SK-N-SH (cell line): ENCODE measurements at regions not wholly inside any gene's neighbourhood (a gene's known extent, or its start where the extent isn't known, plus 50 kb on each side); places are given as distances from the start of the nearest gene placed in this dataset.

Source experiments
- CTCF ChIA-PET: fragments of 300-600, 350-600 bp; formaldehyde crosslinking; extraction: SDS; loops from one replicate; lab custom pipeline; 2021; lab: Yijun Ruan, JAX
- POLR2A ChIA-PET: fragments of 350-600 bp; sonication (Branson Sonifier 250); formaldehyde crosslinking; extraction: SDS; loops from one replicate; lab custom pipeline; 2020; ENCODE audit warnings: antibody characterized with exemption, inconsistent platforms; lab: Yijun Ruan, JAX
- DNase-seq: peaks from one replicate; pipeline ENCODE4 v3.0.0; 2012
- H2AFZ ChIP-seq: fragments of 200-600 bp; sonication (generic); 2 replicates; pipeline ENCODE4 v1.8.1; 2016; ENCODE audit warnings: antibody characterized with exemption, mild to moderate bottlenecking, low read depth
- H3F3A ChIP-seq: fragments of 200-600 bp; sonication (generic); replicated peaks from 2 replicates; pipeline ENCODE3; 2016; ENCODE audit warnings: antibody characterized with exemption, mild to moderate bottlenecking; ENCODE audit not compliant: insufficient read depth
- H3K27ac ChIP-seq, 2 experiments: fragments of 200-500 bp in 1 of 2; fragments of 200-600 bp in 1 of 2; sonication (Bioruptor generic) in 1 of 2; sonication (generic), shearing (Covaris generic) in 1 of 2; 2 replicates each; pipeline versions ENCODE4 v1.5.1 to v1.6.1; 2014 to 2016; ENCODE audit warnings: low read depth in 2 of 2, inconsistent platforms in 1 of 2, low read length in 1 of 2, mild to moderate bottlenecking in 1 of 2, mixed read lengths in 1 of 2
- H3K27me3 ChIP-seq: fragments of 200-600 bp; sonication (generic), shearing (Covaris generic); 2 replicates; pipeline ENCODE4 v1.6.1; 2016; ENCODE audit warnings: mixed run types; ENCODE audit not compliant: insufficient read depth
- H3K36me3 ChIP-seq, 2 experiments: fragments of 200-500 bp in 1 of 2; fragments of 200-600 bp in 1 of 2; sonication (Bioruptor generic) in 1 of 2; sonication (generic) in 1 of 2; replicated peaks in 1 of 2; 2 replicates each; pipeline versions ENCODE3 to v1.5.1; 2014 to 2016; ENCODE audit warnings: low read length in 1 of 2, mild to moderate bottlenecking in 1 of 2; ENCODE audit not compliant: insufficient read depth in 2 of 2, control insufficient read depth in 1 of 2
- H3K4me1 ChIP-seq, 2 experiments: fragments of 200-500 bp in 1 of 2; fragments of 200-600 bp in 1 of 2; sonication (Bioruptor generic) in 1 of 2; sonication (generic), shearing (Covaris generic) in 1 of 2; 2 replicates each; pipeline versions ENCODE4 v1.5.1 to v1.6.1; 2014 to 2016; ENCODE audit warnings: low read depth in 1 of 2, low read length in 1 of 2, mixed run types in 1 of 2; ENCODE audit not compliant: insufficient read depth in 2 of 2, control insufficient read depth in 1 of 2
- H3K4me2 ChIP-seq: fragments of 200-600 bp; sonication (generic), shearing (Covaris generic); 2 replicates; pipeline ENCODE4 v1.6.1; 2017; ENCODE audit warnings: mixed run types
- H3K4me3 ChIP-seq, 2 experiments: fragments of 200-500 bp in 1 of 2; fragments of 200-600 bp in 1 of 2; sonication (Bioruptor generic) in 1 of 2; sonication (generic), shearing (Covaris generic) in 1 of 2; 2 replicates each; pipeline versions ENCODE4 v1.5.1 to v1.8.1; 2014 to 2016; ENCODE audit warnings: low read depth in 2 of 2, inconsistent platforms in 1 of 2, low read length in 1 of 2, mild to moderate bottlenecking in 1 of 2, mixed read lengths in 1 of 2, moderate library complexity in 1 of 2
- H3K79me2 ChIP-seq: fragments of 200-600 bp; sonication (generic); 2 replicates; pipeline ENCODE4 v1.8.1; 2017; ENCODE audit warnings: mild to moderate bottlenecking; ENCODE audit not compliant: insufficient read depth
- H3K9ac ChIP-seq: fragments of 200-600 bp; sonication (generic); 2 replicates; pipeline ENCODE4 v1.6.1; 2017; ENCODE audit warnings: mixed run types
- H3K9me2 ChIP-seq: fragments of 200-600 bp; sonication (generic); 2 replicates; pipeline ENCODE4 v1.6.1; 2017; ENCODE audit warnings: mixed run types
- H3K9me3 ChIP-seq: fragments of 200-600 bp; sonication (generic); 2 replicates; pipeline ENCODE4 v1.6.1; 2017; ENCODE audit warnings: mixed run types, mild to moderate bottlenecking, moderate library complexity
- H4K20me1 ChIP-seq: fragments of 200-600 bp; sonication (generic); 2 replicates; pipeline ENCODE4 v1.6.1; 2017; ENCODE audit warnings: mild to moderate bottlenecking, mixed run types; ENCODE audit not compliant: insufficient read depth
- CHD2 ChIP-seq: fragments of 150-350 bp; IDR thresholded peaks from 2 replicates; pipeline ENCODE4 v1.6.1; 2018; ENCODE audit warnings: low read length; ENCODE audit not compliant: partially characterized antibody
- EP300 ChIP-seq, 2 experiments: IDR thresholded peaks; 2 replicates each; pipeline versions ENCODE4 v1.4.0 to v1.6.1; 2012; ENCODE audit warnings: borderline replicate concordance in 1 of 2, low read depth in 1 of 2, low read length in 1 of 2
- EZH2phosphoT487 ChIP-seq: fragments of 200-600 bp; sonication (generic); IDR thresholded peaks from 2 replicates; pipeline ENCODE4 v1.6.1; 2017; ENCODE audit warnings: low read depth, mixed run types, mild to moderate bottlenecking, antibody characterized with exemption, moderate library complexity, borderline replicate concordance
- FOXJ3 ChIP-seq: sonication (generic); formaldehyde crosslinking; IDR thresholded peaks from 2 replicates; pipeline ENCODE4 v1.5.1; 2020; ENCODE audit warnings: mild to moderate bottlenecking, missing genetic modification reagents
- JUND ChIP-seq: IDR thresholded peaks from 2 replicates; pipeline ENCODE4 v1.4.0; 2012
- MXI1 ChIP-seq: IDR thresholded peaks from 2 replicates; pipeline ENCODE4 v1.6.1; 2012; ENCODE audit warnings: mild to moderate bottlenecking, low read depth, low read length, improper control_type of control experiment
- NFIC ChIP-seq: IDR thresholded peaks from 2 replicates; pipeline ENCODE4 v1.4.0; 2012; ENCODE audit warnings: borderline replicate concordance
- POLR2AphosphoS5 ChIP-seq: IDR thresholded peaks from 2 replicates; pipeline ENCODE4 v1.6.1; 2012; ENCODE audit warnings: low read depth, low read length
- RAD21 ChIP-seq: IDR thresholded peaks from 2 replicates; pipeline ENCODE4 v1.6.1; 2012; ENCODE audit warnings: mild to moderate bottlenecking, low read length
- RCOR1 ChIP-seq: fragments of 150-350 bp; IDR thresholded peaks from 2 replicates; pipeline ENCODE4 v1.6.1; 2017; ENCODE audit warnings: antibody characterized with exemption, low read length
- SIN3A ChIP-seq: IDR thresholded peaks from 2 replicates; pipeline ENCODE4 v1.6.1; 2012; ENCODE audit warnings: low read depth, mild to moderate bottlenecking, low read length, moderate library complexity, borderline replicate concordance
- SMC3 ChIP-seq: IDR thresholded peaks from 2 replicates; pipeline ENCODE4 v1.6.1; 2012; ENCODE audit warnings: low read depth, low read length, improper control_type of control experiment
- TAF1 ChIP-seq: IDR thresholded peaks from 2 replicates; pipeline ENCODE4 v1.6.1; 2012; ENCODE audit warnings: low read depth, mild to moderate bottlenecking, low read length, moderate library complexity, borderline replicate concordance
- TCF12 ChIP-seq: IDR thresholded peaks from 2 replicates; pipeline ENCODE4 v1.4.0; 2012
- whole genome bisulfite sequencing: methylation state at CpG from one replicate; pipeline ENCODE4 v1.1.6; 2017; ENCODE audit warnings: low lambda C conversion rate; 5-methylcytosine and 5-hydroxymethylcytosine counted together
- TF ChIP-seq, protein P1 (sequence below): IDR thresholded peaks from 2 replicates; pipeline ENCODE4 v1.4.0; 2012; ENCODE audit warnings: low read depth, borderline replicate concordance
- TF ChIP-seq, protein P2 (sequence below): IDR thresholded peaks from 2 replicates; pipeline ENCODE4 v1.4.0; 2012; ENCODE audit warnings: low read depth
- TF ChIP-seq, protein P3 (sequence below): fragments of 150-350 bp; IDR thresholded peaks from 2 replicates; pipeline ENCODE4 v1.6.1; 2016; ENCODE audit warnings: mild to moderate bottlenecking, low read depth, low read length
- TF ChIP-seq, protein P4 (sequence below): fragments of 200-600 bp; sonication (generic); IDR thresholded peaks from 2 replicates; pipeline ENCODE4 v1.6.1; 2017; ENCODE audit warnings: antibody characterized with exemption, mild to moderate bottlenecking, moderate library complexity

DNA sequence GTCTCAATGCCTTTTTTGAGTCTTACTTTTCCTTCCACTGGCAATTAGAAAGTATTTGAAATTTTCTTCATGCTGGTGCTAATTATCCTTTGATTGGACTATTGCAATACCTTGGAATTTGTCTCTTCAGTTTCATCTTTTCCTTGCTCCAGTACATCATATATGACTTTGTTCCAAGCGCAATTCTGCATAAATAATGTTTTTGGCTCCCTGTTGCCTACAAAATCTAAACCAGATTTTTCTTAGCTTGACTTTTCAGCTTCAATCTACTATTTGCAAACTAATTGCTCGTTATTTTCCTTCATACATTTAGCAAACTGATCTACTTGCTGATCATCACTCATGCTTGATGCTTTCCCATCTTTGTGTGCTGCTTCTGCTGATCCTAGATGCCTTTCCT is 230.8 kb upstream of the GPR149 start:
- Histone ChIP-seq H3K27me3 (no peaks in the 10 kb centered on the region), H3F3A (no peaks in the 10 kb centered on the region), H3K9me2 (no peaks in the 10 kb centered on the region), H3K4me3 (no peak overlapping the region), H3K4me2 (no peak overlapping the region)
- DNase-seq = no peak
- CTCF ChIA-PET = no interaction called here
- TF ChIP-seq SMC3 (no peak), NFIC (no peak), SIN3A (no peak), EP300 (IDR thresholded peaks at IDR 0.05; ENCODE audit: borderline replicate concordance in 1 of 2, low read depth in 1 of 2, low read length in 1 of 2) (no peak), EZH2phosphoT487 (no peak), CHD2 (no peak), MXI1 (no peak), TAF1 (no peak), RCOR1 (no peak), TCF12 (no peak), POLR2AphosphoS5 (no peak), RAD21 (no peak), JUND (no peak), FOXJ3 (CRISPR knock-in tag) (no peak)
- TF ChIP-seq, protein P1, sequence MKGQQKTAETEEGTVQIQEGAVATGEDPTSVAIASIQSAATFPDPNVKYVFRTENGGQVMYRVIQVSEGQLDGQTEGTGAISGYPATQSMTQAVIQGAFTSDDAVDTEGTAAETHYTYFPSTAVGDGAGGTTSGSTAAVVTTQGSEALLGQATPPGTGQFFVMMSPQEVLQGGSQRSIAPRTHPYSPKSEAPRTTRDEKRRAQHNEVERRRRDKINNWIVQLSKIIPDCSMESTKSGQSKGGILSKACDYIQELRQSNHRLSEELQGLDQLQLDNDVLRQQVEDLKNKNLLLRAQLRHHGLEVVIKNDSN = no peak
- TF ChIP-seq, protein P2, sequence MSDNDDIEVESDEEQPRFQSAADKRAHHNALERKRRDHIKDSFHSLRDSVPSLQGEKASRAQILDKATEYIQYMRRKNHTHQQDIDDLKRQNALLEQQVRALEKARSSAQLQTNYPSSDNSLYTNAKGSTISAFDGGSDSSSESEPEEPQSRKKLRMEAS = no peak
- TF ChIP-seq, protein P3, sequence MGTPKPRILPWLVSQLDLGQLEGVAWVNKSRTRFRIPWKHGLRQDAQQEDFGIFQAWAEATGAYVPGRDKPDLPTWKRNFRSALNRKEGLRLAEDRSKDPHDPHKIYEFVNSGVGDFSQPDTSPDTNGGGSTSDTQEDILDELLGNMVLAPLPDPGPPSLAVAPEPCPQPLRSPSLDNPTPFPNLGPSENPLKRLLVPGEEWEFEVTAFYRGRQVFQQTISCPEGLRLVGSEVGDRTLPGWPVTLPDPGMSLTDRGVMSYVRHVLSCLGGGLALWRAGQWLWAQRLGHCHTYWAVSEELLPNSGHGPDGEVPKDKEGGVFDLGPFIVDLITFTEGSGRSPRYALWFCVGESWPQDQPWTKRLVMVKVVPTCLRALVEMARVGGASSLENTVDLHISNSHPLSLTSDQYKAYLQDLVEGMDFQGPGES = no peak
- TF ChIP-seq, protein P4, sequence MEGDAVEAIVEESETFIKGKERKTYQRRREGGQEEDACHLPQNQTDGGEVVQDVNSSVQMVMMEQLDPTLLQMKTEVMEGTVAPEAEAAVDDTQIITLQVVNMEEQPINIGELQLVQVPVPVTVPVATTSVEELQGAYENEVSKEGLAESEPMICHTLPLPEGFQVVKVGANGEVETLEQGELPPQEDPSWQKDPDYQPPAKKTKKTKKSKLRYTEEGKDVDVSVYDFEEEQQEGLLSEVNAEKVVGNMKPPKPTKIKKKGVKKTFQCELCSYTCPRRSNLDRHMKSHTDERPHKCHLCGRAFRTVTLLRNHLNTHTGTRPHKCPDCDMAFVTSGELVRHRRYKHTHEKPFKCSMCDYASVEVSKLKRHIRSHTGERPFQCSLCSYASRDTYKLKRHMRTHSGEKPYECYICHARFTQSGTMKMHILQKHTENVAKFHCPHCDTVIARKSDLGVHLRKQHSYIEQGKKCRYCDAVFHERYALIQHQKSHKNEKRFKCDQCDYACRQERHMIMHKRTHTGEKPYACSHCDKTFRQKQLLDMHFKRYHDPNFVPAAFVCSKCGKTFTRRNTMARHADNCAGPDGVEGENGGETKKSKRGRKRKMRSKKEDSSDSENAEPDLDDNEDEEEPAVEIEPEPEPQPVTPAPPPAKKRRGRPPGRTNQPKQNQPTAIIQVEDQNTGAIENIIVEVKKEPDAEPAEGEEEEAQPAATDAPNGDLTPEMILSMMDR = no peak
- TF ChIP-seq, all 33 proteins: peak for 0
- Histone ChIP-seq H2AFZ (no peak overlapping the region), H3K36me3 (no peaks in the 10 kb centered on the region), H3K27ac (no peak overlapping the region), H3K4me1 (no peaks in the 10 kb centered on the region), H3K79me2 (no peaks in the 10 kb centered on the region), H3K9me3 (no peaks in the 10 kb centered on the region), H4K20me1 (no peaks in the 10 kb centered on the region), H3K9ac (no peak overlapping the region)
- POLR2A ChIA-PET = no interaction called here
- 8% methylated on average over 2 of the region's 2 CpGs for WGBS
